Activated T-helper 2 cell treated with anti-CD3 and anti-CD28 coated beads, Interferon-gamma antibody, Interleukin-2, Interleukin-4, amounts not matched to agents 10 μg/mL and 5 μg/mL and 100 μg/mL, durations not matched to agents 14 hours and 24 hours and 36 hours (primary cell): ENCODE measurements at regions not wholly inside any gene's neighbourhood (a gene's known extent, or its start where the extent isn't known, plus 50 kb on each side); places are given as distances from the start of the nearest gene placed in this dataset.

ENCODE experiments used
- DNase-seq: peaks from one replicate; pipeline ENCODE4 v3.0.0; 2021; ENCODE audit warnings: low spot score
- H3K27ac Mint-ChIP-seq: one replicate; pipeline ENCODE4 v1.8.0; 2021; ENCODE audit warnings: mixed read lengths
- H3K27me3 Mint-ChIP-seq: one replicate; pipeline ENCODE4 v1.8.0; 2021; ENCODE audit warnings: low read depth, mixed read lengths
- H3K36me3 Mint-ChIP-seq: one replicate; pipeline ENCODE4 v1.8.0; 2021; ENCODE audit warnings: low read depth, mixed read lengths
- H3K4me1 Mint-ChIP-seq: one replicate; pipeline ENCODE4 v1.8.0; 2021; ENCODE audit warnings: low read depth, mixed read lengths
- H3K4me3 Mint-ChIP-seq: one replicate; pipeline ENCODE4 v1.8.0; 2021; ENCODE audit warnings: low read depth, mild to moderate bottlenecking, moderate library complexity, mixed read lengths
- H3K9me3 Mint-ChIP-seq: one replicate; pipeline ENCODE4 v1.8.0; 2021; ENCODE audit warnings: mixed read lengths
- intact Hi-C: fragments of 100-400 bp; cut with micrococcal nuclease; formaldehyde crosslinking; loops from one replicate; pipeline ENCODE4 v1.15.1; 2023

- Mint-ChIP-seq H3K27ac (no peak overlapping the region), H3K4me3 (no peak overlapping the region), H3K27me3 (no peaks in the 10 kb centered on the region), H3K4me1 (no peaks in the 10 kb centered on the region), H3K9me3 (peaks cover 39% of the 10 kb centered on the region), H3K36me3 (no peaks in the 10 kb centered on the region)
- intact Hi-C loops: no loop called here
- DNase-seq: no peak
These were observed 92.4 kb upstream of the CDH10 start for GRCh38 chr5:24737163-24737562.

DNA sequence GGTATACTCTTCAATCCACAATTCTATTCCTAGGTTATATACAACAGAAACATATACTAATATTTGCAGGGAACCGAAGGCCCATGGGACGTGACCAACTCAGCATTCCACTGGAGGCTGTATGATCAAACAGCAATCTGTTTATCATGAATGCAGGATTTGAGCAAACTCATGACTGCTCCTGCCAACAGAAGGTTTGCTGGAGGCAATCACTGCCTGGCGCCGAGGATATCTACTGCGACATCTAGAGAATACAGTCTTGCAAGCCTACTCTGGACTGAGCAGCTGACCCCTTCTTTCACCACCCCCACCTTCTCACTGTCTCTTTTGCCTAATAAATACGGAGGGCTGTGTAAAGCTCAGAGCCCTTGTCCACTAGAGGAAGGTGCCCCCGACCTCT, 90.5 kb upstream of the CDH10 start:
- Mint-ChIP-seq H3K27ac (no peak overlapping the region), H3K9me3 (peaks cover 28% of the 10 kb centered on the region), H3K36me3 (no peaks in the 10 kb centered on the region), H3K27me3 (no peaks in the 10 kb centered on the region), H3K4me1 (no peaks in the 10 kb centered on the region), H3K4me3 (no peak overlapping the region)
- no peak for DNase-seq
- intact Hi-C loops: no loop called here

DNA sequence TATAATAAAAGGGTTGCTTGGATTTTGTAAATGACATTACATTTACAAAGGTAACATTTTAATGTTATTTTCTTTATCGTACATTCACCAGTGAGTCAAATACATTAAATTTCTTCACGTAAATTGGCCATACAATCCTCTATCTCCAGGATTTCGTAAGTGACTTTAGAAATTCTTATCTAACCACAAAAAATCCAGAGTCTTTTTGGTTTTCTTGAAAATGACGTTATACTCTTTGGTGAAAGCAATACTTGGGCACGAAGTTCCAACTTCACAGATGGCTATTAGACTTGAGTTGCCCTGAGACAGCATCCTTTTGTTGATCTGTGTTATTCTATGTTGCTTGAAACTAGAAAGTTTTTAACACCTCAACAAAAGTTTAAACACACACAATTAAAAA, 87.4 kb upstream of the CDH10 start:
- Mint-ChIP-seq H3K27me3 (no peaks in the 10 kb centered on the region), H3K27ac (no peak overlapping the region), H3K4me3 (no peak overlapping the region), H3K9me3 (peaks cover 39% of the 10 kb centered on the region), H3K4me1 (no peaks in the 10 kb centered on the region), H3K36me3 (no peaks in the 10 kb centered on the region)
- intact Hi-C loops: no loop called here
- DNase-seq: no peak

DNA sequence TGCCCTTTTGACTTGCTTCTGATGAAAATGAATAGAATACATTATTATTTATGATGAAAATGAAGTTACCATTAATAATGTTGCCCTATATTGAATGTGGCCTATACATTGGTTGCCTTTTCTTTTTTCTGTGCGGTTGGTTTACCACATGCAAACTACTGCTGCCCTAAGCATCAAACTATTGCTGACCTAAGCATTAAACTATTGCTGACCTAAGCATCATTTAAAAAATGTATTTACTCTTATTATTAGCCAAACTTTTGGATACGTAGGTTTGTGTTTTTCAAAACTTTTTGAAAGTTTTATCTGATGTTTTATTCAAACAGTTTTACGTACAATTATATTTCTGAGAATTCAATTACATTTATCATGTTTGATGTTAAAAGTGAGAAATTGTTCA, 76.0 kb upstream of the CDH10 start:
- no peak overlapping the region for H3K27ac Mint-ChIP-seq
- H3K27me3 Mint-ChIP-seq: no peaks in the 10 kb centered on the region
- intact Hi-C loops: no loop called here
- no peaks in the 10 kb centered on the region for H3K36me3 Mint-ChIP-seq
- peaks cover 37% of the 10 kb centered on the region for H3K9me3 Mint-ChIP-seq
- no peaks in the 10 kb centered on the region for H3K4me1 Mint-ChIP-seq
- DNase-seq: no peak
- H3K4me3 Mint-ChIP-seq: no peak overlapping the region

DNA sequence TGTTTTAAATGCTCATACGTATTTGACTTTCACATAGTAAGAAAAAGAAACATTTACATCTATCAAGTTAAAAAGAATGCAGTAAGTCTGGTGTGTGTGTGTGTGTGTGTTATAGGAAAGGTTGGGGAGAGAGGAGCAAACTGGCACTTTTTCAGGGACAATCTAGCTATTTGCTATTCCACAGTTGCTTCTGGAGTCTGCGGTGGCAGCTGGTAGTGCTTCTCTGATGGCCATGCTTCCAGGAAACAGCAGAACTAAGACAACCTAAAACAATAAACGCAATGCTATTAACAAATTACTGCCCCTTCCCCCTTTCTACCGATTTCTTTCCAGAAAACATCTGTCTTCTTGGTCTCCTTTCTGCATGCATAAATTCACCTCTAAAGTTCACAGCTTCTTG, 70.0 kb upstream of the CDH10 start:
- Mint-ChIP-seq H3K36me3 (no peaks in the 10 kb centered on the region), H3K9me3 (peaks cover 33% of the 10 kb centered on the region), H3K4me3 (no peak overlapping the region), H3K27ac (no peak overlapping the region), H3K4me1 (no peaks in the 10 kb centered on the region), H3K27me3 (no peaks in the 10 kb centered on the region)
- no peak for DNase-seq
- intact Hi-C loops: no loop called here

DNA sequence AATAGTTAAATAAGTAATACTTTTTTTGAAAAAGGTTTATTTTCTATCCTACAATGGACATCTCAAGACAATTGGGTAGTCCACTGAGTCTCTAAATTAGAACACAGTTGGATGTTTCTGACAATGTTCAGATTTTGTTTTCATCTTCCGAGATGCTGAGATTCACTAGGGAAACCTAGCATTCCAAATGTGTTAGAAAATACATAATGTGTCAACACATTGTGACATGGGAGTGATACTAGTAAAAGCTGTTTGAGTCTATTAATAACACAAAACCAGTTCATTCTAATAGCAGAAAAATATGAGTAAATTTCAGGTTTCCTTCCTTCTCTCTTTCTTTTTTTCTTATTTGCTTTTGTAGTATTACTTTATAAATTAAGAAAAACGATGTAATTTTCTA, 68.2 kb upstream of the CDH10 start:
- Mint-ChIP-seq H3K9me3 (peaks cover 28% of the 10 kb centered on the region), H3K36me3 (no peaks in the 10 kb centered on the region), H3K4me1 (no peaks in the 10 kb centered on the region), H3K27ac (no peak overlapping the region), H3K4me3 (no peak overlapping the region), H3K27me3 (no peaks in the 10 kb centered on the region)
- intact Hi-C loops: no loop called here
- DNase-seq: no peak

GRCh38 chr5:24712047-24712446, 67.3 kb upstream of the CDH10 start:
- Mint-ChIP-seq H3K36me3 (no peaks in the 10 kb centered on the region), H3K4me3 (no peak overlapping the region), H3K9me3 (peaks cover 28% of the 10 kb centered on the region), H3K27ac (no peak overlapping the region), H3K27me3 (no peaks in the 10 kb centered on the region), H3K4me1 (no peaks in the 10 kb centered on the region)
- DNase-seq: no peak
- intact Hi-C loops: no loop called here

GRCh38 chr5:24703934-24704333, 59.2 kb upstream of the CDH10 start:
- peaks cover 59% of the 10 kb centered on the region for H3K9me3 Mint-ChIP-seq
- no peaks in the 10 kb centered on the region for H3K27me3 Mint-ChIP-seq
- no peaks in the 10 kb centered on the region for H3K4me1 Mint-ChIP-seq
- H3K36me3 Mint-ChIP-seq: no peaks in the 10 kb centered on the region
- H3K27ac Mint-ChIP-seq: no peak overlapping the region
- intact Hi-C loops: no loop called here
- no peak for DNase-seq
- H3K4me3 Mint-ChIP-seq: no peak overlapping the region
